Middle frontal gyrus (tissue), 1 donor: ENCODE measurements at regions not wholly inside any gene's neighbourhood (a gene's known extent, or its start where the extent isn't known, plus 50 kb on each side); places are given as distances from the start of the nearest gene placed in this dataset.

ENCODE experiments used
- DNase-seq: peaks from one replicate; pipeline ENCODE4 v3.0.0-alpha.2; 2015; ENCODE audit warnings: low spot score; ENCODE audit errors: extremely low spot score

DNA sequence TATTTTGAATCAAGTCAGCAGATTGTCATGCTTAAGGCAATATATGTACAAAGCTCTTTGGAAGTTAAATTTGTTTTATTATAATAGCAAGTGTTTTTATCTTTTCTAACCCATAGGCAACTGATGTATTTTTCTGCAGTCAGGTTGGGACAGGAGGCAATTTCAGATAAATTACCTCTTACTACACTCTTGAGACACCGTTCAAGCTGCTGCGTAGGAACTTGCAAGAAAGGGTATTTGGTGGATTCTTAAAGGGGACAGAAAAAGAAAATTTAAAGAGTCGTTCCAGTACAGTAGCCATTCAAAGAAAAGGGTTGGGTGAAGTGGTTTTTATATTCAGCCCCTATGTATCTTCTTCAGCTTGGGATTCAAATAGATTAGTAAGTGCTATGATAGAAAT lies 112.4 kb upstream of the APC start:
- DNase-seq: no peak

DNA sequence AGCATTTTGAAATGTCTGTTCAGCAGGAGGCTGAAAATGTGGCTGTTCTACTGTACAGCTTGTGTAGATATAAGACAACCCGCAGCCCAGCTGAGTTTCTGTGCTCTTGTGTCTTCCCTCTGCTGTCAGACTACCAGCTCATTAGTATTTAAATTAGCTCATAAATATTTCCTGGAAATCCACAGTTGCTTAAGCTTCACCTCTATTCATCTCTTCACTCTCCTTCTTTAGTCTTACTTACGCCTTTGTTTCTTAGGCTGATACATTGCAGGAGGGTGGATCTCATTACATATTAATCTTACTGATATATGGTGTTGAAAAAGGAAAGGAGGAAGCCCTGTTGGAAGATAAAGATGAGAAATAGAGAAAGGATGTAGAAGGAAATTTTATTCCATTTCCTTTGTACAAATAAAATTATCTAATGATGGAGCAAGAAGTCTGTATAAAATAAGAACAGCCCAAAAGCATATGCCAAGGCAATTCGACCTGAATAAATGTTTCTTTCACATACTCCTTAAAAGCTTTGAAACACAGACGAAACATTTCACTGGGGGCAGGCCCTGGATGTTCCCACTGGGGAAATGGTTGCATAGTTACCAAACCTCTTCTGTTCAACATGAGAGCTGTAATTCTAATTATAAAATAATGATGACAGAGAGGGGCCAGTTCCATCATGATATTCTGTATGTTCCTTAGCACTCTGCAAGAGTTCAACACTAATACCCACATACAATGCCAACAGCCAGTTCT lies 111.8 kb upstream of the APC start:
- DNase-seq: no peak

GRCh38 chr5:112626715-112627114 lies 111.0 kb upstream of the APC start:
- no peak for DNase-seq

DNA sequence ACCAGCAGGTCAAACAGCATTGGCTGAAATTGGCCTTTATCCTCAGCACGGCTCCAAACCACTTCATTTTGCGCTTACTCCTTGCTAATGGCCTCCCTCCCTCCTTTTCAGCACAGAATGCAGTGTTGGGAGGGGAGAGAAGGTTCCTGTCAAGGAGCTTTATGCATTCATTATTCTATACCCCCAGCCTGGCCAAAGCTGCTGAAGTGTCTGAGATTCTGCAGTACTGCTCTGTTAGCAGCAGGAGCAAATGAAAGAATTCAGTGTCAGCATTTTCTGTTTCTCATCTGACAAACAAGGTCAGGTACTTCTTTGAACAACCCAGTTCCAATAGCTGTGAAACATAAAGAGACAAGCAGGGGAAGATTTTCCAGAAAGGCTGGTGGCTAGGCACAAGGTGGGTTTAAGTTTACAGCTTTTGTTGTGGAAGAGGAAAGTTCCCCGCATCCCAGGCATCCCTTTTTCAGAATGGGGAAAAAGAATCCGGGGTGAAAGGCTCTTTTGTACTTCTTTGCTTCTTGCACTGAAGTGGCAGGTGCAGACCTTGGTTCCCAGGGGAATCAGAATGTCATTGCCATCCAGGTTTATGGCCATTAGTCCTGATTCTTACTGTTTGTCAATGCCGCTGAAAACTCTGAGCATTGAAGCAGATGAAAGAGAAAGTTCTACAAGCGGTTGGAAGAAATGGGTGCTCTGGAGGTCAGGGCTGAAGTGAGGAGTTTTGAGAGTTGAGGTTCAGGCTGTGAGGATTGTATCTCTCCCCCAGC lies 109.3 kb upstream of the APC start:
- no peak for DNase-seq

DNA sequence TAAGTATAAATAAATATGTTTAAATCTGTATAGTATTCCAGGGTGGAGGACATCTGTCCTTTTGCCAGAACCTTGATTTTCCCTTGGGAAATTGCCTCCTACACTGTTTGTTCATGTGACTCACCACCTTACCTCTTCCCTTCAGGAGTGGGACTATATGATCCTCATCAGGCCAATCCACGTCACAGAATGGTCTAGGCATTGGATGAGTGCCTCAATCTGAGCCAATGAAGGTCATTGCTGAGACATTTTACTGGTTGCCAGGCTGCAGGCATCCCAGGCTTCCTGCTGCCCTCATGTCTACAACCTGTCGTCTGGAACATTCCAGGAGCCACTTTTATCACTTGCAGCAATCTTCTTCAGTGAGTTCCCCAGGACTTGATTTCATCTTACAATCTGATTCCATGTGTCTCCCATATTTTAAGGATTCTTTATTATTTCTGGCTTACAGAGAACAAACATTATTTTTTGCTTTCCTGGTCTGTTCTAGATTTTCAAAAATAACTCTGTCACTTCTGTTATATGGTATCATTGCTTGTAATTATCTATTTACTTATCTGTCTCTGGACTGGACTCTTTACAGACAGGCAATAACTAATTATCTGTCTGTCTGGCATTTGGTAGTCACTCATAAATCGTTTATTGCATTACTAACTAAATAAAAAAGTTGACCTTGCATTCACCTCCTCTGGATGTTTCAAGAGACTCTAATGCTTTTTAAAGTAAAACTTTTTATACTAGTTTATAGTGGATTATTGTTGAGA lies 107.3 kb upstream of the APC start:
- no peak for DNase-seq

DNA sequence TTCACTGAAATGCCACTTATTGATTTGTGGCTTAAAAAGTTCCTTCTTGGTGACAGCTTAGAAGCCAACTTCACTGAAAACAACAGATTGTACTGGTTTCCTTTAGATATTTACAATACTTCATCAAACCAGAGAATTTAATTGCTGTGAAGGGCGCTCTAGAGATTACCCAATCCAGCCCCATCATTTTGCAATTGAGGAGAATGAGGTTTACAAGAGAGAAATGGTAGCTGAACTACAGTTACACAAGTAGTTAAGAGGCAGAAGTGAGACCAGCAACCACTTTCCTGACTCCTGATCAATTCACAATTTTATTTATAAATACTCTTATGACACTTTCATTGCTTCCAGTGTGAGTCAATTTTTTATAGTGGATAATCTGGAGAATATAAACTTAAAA lies 103.5 kb upstream of the APC start:
- no peak for DNase-seq

DNA sequence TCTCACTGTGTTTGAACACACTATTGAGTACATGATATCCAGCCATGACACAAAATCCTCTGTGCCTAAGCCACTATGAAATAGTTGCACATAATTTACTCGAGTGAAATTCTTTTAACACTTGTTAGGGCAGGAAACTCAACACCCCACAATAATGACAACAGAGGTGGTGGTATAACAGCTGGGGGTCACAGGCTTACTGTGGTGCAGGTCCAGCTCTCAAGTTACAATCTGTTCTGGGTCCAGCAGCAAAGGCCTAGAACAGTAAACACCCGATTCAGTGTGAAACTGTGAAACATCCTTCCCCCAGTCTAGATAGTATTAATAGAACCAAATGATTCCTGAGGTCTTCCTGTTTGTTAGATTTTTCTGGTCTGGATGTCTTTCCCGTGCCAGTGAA lies 102.9 kb upstream of the APC start:
- no peak for DNase-seq

DNA sequence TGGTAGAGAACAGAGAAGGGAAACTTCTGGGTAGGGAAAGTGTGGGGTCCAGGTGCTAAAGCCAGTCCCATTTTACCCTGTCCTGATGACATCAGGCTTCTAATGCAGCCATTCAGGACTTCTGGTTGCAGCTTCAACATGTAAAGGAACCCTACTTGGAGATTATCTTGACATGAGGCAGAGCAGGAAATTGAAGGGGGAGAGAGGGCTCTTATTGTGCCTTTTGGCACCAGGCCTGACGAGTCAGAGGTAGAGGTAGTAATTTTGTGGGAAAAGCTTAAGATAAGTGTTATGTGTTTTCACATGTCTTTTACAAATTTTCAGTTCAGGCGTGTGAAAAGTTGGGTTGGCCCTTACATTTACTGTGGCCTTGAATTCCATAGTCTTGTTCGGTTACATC lies 102.4 kb upstream of the APC start:
- no peak for DNase-seq

- no peak for DNase-seq
Observed at GRCh38 chr5:112635771-112636731, 101.6 kb upstream of the APC start.

- no peak for DNase-seq
Observed at GRCh38 chr5:112636751-112637150, 100.9 kb upstream of the APC start.

DNA sequence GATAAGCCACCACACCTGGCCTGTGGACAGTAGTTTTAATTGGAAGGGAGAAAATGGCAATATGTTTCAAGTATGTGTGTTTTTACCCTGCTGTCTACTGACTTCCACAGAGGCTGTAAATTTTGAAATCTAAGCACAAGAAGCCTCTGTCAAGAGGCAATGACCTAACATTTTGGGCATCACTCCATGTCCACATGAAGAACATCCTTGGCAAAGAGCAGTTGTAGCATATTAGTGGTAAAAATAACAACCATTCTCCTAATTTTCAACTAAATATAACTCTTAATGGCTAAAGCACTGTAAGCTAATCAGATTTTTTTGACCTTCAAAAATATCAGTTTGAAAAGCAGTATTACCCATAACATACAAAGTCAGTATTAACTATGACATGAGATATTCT lies 100.3 kb upstream of the APC start:
- no peak for DNase-seq

DNA sequence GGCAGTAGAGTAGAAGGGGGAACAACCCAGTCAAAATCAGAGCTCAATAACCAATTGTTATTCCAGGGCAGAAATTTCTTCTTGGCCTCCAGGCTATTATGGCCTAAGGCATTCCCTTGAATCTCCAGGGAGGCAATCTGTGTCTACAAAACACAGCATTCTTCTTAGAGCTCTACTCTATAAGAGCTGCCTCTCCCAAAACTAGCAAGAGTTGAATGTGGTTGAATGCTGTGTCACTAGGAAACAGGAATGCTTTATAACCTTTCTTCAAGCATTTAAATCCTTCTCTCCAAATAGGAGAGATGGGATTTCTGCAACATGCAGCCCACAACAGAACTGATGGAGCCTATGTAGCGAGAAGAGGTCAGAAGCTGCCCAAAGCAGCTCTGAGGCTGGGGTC lies 97.1 kb upstream of the APC start:
- DNase-seq: no peak

DNA sequence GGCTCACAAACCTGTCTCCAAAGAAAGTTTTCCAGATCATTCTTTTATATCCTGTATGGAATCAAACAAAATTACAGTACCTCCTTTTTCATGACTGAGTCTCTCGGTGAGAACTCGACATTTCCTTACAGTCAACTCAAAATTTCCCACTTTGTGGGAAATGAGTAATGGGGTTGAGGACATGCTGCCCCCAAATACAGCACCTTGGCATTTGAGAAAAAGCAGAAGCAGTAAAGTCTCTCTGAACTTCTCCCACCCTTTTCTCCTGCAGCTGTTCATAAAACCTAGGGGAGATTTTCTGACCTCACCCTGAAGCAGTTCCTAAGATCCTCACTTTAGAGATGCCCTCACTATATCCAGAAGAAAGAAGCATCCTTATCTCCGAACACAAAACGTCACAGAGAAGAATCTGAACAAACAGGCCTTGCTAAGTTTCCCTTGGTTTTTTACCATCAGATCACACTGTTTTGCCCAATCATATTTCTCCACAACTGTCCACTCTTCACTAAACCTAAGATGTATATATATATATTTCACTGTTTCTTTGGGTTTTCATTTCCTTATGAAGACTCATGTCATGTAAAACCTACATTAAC lies 96.1 kb upstream of the APC start:
- DNase-seq: no peak

DNA sequence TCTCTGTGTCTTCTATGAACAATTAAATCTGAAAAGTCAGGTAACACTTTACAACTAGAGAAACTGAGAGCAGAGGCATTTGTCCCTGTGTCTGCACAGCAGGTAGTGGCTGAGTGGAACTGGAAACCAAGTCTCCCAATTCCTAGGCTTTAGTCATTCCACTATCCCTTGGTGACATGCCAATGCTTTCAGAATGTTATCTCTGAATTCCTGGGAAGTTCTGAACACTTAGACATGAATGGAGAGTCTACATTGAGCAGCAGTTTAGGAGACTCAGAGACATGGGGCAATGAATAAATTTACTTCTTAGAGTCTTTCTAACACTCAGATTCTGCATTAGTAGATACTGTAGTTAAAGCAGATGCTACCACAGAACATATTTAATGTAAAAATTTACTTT lies 94.8 kb upstream of the APC start:
- DNase-seq: no peak

- no peak for DNase-seq
Observed at GRCh38 chr5:112643339-112643971, 94.2 kb upstream of the APC start.

DNA sequence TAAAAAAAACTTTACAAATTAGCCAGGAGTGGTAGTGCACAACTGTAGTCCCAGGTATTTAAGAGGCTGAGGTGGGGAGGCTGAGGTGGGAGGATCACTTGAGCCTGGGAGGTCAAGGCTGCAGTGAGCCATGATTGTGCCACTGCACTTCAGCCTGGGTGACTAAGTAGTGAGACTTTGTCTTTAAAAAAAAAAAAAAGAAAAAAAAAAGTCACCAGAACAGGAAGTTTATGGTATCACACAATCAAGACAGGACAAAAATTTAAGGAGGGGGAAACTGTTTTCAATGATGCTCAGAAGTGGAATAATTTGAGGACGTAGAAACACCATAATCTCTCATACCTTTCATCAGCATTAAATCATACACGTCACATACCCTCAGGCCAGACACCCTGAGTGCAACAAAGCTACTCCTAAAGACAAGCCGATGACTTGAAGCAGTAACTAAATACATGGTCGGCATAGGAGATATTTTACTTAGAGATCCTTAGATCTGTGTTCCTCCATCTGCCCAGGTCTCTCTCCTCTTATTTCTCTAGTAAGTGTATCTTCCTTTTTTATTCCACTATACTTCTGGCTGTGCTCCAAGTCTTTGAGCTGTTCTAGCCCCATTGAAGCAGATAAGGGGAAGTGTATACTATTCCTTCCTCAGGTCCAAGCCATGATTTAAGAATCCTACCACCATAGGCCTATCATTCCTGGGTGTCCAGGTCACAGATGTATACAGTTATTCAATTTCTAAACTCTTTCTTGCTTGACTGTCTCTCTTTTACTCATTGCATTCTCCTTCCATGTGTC lies 91.3 kb upstream of the APC start:
- no peak for DNase-seq

DNA sequence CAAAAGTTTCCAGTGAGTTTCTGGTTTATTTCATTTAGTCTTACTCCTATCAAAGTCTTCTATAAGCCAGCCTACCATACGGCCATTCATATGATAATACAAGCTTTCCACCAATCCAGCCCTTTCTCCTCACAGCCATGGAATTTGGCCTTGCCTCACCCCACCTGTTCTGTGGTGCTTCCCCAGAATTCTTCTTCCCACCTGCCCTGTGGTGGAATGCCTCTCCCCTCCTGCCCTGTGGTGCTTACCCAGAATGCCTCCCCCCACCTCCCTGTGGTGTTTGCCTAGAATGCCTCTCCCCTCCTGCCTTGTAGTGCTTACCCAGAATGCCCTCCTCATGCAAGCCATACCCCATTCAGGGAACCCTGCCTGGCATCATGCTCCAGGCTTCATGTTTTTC lies 90.3 kb upstream of the APC start:
- DNase-seq: no peak

DNA sequence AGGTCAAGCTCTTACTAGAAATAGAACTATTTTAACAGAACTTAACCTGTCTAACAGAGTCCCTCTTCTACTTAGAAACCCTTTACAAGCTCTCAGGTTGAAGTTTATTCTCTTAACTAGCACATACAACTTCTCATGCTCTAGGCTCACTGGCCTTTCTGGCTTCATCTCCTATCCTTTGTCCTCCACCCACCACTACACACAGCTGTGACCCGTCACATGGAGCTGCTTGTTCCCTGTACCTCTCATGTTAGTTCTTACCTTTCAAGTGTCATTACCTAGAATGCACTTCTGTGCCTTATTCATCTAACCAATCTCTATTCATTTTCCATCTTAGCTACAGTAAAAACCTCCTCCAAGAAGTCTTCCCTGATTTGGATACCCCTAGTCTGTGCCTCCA lies 89.4 kb upstream of the APC start:
- no peak for DNase-seq

DNA sequence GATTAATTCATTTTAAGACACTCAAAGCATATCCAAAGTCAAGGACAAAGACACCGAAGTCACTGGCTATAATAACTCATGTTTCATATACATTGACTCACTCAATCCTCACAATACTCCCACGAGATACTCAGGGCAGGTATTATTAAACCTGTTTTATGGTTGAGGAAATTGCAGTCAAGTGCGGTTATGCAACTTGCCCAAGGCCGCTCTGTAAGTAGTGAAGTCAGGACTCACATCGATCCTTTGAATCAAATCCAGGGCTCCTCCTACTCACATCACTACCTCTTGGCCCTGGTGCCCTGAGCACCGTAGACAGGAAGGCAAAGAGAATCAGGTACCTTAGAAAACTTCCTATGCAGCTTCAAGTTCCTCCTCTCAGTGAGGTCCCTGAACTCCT lies 87.8 kb upstream of the APC start:
- no peak for DNase-seq
